CD4-positive, alpha-beta memory T cell (primary cell): ENCODE measurements at regions not wholly inside any gene's neighbourhood (a gene's known extent, or its start where the extent isn't known, plus 50 kb on each side); places are given as distances from the start of the nearest gene placed in this dataset.

Source experiments
- CTCF ChIA-PET: fragments of 350-600 bp; sonication (Branson Sonifier 250); formaldehyde crosslinking; loops from one replicate; lab custom pipeline; 2021; ENCODE audit warnings: inconsistent platforms; ENCODE audit not compliant: partially characterized antibody; lab: Charles Lee
- POLR2A ChIA-PET: fragments of 350-600 bp; sonication (Branson Sonifier 250); formaldehyde crosslinking; loops from one replicate; lab custom pipeline; 2021; ENCODE audit not compliant: partially characterized antibody; lab: Charles Lee
- DNase-seq, 5 donors: peaks; one replicate each; pipeline versions ENCODE4 v3.0.0 to v3.0.0-alpha.2; 2020 to 2022; ENCODE audit warnings: mixed read lengths in 1 of 5
- H3K27ac ChIP-seq: one replicate; pipeline ENCODE4 v1.7.0; 2013; ENCODE audit warnings: low read depth, low read length
- H3K27me3 ChIP-seq: 2 replicates; pipeline ENCODE4 v1.7.0; 2013; ENCODE audit warnings: mild to moderate bottlenecking, low read length, moderate library complexity; ENCODE audit not compliant: insufficient read depth
- H3K36me3 ChIP-seq: 2 replicates; pipeline ENCODE4 v1.7.0; 2013; ENCODE audit warnings: mild to moderate bottlenecking, low read length, moderate library complexity; ENCODE audit not compliant: insufficient read depth
- H3K4me1 ChIP-seq: 2 replicates; pipeline ENCODE4 v1.7.0; 2013; ENCODE audit warnings: mild to moderate bottlenecking, low read length, moderate library complexity; ENCODE audit not compliant: insufficient read depth
- H3K4me3 ChIP-seq, 2 donors: one replicate each; pipeline ENCODE4 v1.7.0; 2013; ENCODE audit warnings: low read length in 2 of 2, mild to moderate bottlenecking in 1 of 2
- H3K9me3 ChIP-seq, 2 donors: one replicate each; pipeline ENCODE4 v1.7.0; 2013; ENCODE audit warnings: low read length in 2 of 2, control low read depth in 1 of 2; ENCODE audit not compliant: control insufficient read depth in 1 of 2
- H3K27ac Mint-ChIP-seq, 7 donors: one replicate each; pipeline ENCODE4 v1.8.0; 2020 to 2021; ENCODE audit warnings: mixed read lengths in 7 of 7, mild to moderate bottlenecking in 6 of 7, inconsistent platforms in 3 of 7, moderate library complexity in 3 of 7
- H3K27me3 Mint-ChIP-seq, 2 donors: one replicate each; pipeline ENCODE4 v1.8.0; 2020 to 2021; ENCODE audit warnings: mixed read lengths in 2 of 2
- H3K36me3 Mint-ChIP-seq, 2 donors: one replicate each; pipeline ENCODE4 v1.8.0; 2020 to 2021; ENCODE audit warnings: mixed read lengths in 2 of 2, inconsistent platforms in 1 of 2, mild to moderate bottlenecking in 1 of 2
- H3K4me1 Mint-ChIP-seq, 4 donors: one replicate each; pipeline ENCODE4 v1.8.0; 2020 to 2021; ENCODE audit warnings: mixed read lengths in 4 of 4, mild to moderate bottlenecking in 1 of 4
- H3K4me3 Mint-ChIP-seq, 8 donors: one replicate each; pipeline ENCODE4 v1.8.0; 2020 to 2021; ENCODE audit warnings: mixed read lengths in 8 of 8, mild to moderate bottlenecking in 7 of 8, moderate library complexity in 6 of 8, inconsistent platforms in 3 of 8
- H3K9me3 Mint-ChIP-seq, 8 donors: one replicate each; pipeline ENCODE4 v1.8.0; 2020 to 2021; ENCODE audit warnings: mixed read lengths in 8 of 8, mild to moderate bottlenecking in 5 of 8, inconsistent platforms in 3 of 8, moderate library complexity in 1 of 8
- intact Hi-C: fragments of 100-400 bp; cut with micrococcal nuclease; formaldehyde crosslinking; loops from one replicate; pipeline ENCODE4 v1.15.1; 2023

- no peaks in the 10 kb centered on the region for H3K27me3 ChIP-seq
- CTCF ChIA-PET = no interaction called here
- Mint-ChIP-seq H3K27me3 (peaks cover 5 to 13% of the 10 kb centered on the region in 2 donors), H3K36me3 (no peaks in the 10 kb centered on the region), H3K9me3 (peaks cover 0 to 1% (median 0%) of the 10 kb centered on the region in 8 donors), H3K27ac (no peak overlapping the region), H3K4me3 (no peak overlapping the region), H3K4me1 (no peaks in the 10 kb centered on the region)
- DNase-seq = no peak
- no peaks in the 10 kb centered on the region for H3K4me1 ChIP-seq
- H3K36me3 ChIP-seq = no peaks in the 10 kb centered on the region
- intact Hi-C loops = no loop called here
- POLR2A ChIA-PET = no interaction called here
- no peaks in the 10 kb centered on the region for H3K9me3 ChIP-seq
- no peak overlapping the region for H3K4me3 ChIP-seq
- H3K27ac ChIP-seq = no peak overlapping the region
These were observed 49.8 kb upstream of the OLFM1 start for GRCh38 chr9:135037521-135038250.
